GM12875 (cell line): ENCODE measurements at regions not wholly inside any gene's neighbourhood (a gene's known extent, or its start where the extent isn't known, plus 50 kb on each side); places are given as distances from the start of the nearest gene placed in this dataset.

Experiments
- H3K4me3 ChIP-seq: one replicate; pipeline ENCODE4 v1.5.1; 2011; ENCODE audit warnings: low read depth, low read length, control low read depth
- TF ChIP-seq, protein P1 (sequence below): IDR thresholded peaks from 2 replicates; pipeline ENCODE4 v1.5.1; 2011; ENCODE audit warnings: low read depth, mild to moderate bottlenecking, control low read depth, inconsistent platforms, low read length, moderate library complexity, borderline replicate concordance; ENCODE audit not compliant: insufficient read depth

DNA sequence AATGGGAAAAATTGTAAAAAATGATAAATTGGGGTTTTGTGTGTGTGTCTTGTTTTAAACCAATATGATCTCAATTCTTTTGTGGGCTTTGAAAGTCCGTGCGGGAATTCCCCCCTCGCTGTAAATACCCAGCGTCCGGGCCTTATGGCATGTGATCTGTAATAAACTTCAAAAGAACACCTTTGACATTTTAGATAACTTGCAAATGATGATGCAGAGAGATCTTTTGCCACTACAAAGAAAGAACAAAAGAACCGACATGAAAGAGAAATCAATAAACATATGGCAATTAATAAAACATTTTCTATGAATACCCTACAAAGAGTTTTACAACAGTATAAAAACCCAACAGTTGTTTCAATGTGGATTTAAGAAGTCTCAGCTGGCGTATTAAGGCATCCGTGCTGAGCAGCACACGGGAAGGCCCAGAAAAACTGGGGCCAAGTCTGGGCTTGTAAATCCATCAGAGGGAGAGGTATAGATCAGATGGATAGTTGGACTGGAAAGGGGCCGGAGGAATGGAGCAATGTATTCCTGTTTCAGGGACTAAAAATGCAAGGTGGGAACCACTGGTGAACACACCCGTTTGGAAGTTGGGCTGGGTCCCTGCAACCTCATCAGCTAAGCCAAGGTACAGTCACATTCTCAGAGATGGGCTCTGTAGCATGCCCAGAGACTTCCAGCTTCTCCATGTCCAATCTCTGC lies 115.2 kb downstream of the IRX5 start:
- H3K4me3 ChIP-seq = no peak overlapping the region
- TF ChIP-seq, protein P1, sequence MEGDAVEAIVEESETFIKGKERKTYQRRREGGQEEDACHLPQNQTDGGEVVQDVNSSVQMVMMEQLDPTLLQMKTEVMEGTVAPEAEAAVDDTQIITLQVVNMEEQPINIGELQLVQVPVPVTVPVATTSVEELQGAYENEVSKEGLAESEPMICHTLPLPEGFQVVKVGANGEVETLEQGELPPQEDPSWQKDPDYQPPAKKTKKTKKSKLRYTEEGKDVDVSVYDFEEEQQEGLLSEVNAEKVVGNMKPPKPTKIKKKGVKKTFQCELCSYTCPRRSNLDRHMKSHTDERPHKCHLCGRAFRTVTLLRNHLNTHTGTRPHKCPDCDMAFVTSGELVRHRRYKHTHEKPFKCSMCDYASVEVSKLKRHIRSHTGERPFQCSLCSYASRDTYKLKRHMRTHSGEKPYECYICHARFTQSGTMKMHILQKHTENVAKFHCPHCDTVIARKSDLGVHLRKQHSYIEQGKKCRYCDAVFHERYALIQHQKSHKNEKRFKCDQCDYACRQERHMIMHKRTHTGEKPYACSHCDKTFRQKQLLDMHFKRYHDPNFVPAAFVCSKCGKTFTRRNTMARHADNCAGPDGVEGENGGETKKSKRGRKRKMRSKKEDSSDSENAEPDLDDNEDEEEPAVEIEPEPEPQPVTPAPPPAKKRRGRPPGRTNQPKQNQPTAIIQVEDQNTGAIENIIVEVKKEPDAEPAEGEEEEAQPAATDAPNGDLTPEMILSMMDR = no peak

DNA sequence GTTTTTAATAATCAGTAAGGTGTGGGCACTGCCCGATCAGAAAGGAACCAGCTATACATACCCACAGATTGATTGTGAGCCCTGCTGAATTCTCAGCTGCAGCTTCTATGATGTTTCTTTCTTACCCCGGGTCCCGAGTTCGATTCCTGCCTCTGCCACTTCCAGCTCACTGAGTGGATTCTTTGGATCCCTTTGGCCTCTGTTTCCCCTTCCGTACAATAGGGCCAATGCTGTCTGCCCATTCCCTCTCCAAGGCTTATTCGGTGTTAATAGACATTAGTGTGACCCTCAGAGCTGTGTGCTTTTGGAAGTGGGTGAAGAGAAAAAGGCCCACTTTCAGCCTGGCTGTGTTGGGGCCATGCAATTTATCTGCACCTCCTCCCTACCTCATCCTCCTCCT lies 115.8 kb downstream of the IRX5 start:
- TF ChIP-seq, protein P1 = no peak
- no peak overlapping the region for H3K4me3 ChIP-seq

DNA sequence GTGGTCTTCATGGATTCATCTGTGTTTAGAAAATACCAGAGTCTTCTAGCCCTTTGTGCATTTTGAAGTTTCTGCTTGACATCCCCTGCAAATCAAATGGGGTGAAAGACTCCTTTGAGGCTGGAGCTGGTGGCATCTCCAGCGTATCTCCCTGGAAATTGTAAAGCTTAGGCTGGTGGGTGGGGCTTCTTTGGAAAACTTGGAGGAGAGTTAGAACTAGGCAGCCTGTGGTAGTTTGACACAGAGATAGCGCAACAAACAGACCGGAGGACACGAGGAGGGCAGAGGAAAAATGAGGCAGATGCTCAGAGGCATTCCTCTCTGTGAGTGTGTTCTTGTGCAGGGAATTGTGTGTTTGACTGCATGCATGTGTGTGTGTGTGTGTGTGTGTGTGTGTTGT lies 116.3 kb downstream of the IRX5 start:
- TF ChIP-seq, protein P1 = no peak
- no peak overlapping the region for H3K4me3 ChIP-seq

DNA sequence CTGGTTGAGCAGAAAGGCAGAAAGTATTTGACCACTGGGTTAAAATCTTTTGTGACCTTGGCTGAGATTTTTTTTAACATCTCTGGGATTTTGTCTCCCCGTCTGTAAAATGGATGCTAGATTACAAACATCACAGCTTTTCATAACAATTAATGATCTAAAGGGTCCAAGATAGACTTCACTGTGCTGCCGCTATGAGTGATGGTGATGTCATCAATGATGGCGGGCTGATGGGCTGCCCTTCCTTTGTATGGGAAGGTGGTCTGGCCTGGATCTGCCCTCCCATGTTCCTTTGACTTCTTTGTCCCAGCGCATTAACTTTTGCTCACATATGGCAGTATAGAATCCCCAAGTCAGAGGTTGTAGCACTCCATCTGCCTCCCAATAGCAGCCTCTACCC lies 116.7 kb downstream of the IRX5 start:
- no peak overlapping the region for H3K4me3 ChIP-seq
- TF ChIP-seq, protein P1 = no peak

DNA sequence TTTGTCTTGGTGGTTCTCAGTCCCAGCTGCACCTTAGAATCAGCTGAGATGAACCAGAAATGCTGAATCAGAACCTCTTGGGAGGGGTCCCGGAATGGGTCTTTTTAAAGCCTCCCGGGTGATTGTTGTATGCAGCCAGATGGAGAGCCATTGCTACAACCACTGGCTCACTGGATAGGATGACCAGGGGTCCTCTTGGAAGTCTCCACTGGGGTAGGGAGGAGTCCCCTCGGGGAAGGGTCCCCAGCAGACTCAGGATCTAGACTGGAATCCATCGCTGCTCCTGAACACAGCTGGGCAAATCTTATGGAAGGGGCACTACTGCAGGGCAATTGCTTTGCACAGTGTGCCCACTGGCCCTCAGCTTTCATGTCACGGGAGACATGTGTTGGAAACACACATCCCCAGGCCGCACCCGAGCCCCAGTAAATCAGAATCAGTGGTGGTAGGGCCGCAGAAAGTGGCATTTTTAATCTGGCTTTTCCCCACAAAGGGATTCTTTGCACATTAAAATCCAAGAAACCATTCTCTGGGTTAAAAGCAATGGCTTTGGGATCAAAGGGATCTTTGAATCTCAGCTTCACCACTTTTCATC lies 117.3 kb downstream of the IRX5 start:
- no peak overlapping the region for H3K4me3 ChIP-seq
- TF ChIP-seq, protein P1 = no peak

DNA sequence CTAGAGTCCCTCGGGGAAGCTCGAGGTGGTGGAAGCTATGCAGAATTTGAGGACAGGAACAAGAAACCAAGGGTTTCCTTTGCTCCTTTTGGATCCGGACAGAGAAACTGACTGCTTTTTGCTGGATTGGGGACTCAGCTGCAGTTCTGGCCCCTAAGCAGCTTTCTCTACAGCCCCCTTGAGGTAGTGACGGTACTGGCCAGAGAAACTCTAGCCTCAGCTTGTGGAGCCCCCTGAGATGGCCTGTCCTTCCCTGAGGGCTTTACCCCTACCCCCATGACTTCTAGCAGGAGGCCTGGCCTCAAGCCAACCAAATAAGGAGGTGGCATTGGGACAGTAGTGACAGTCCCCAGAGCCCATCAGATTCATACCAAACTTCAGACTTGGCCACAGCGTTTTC lies 118.1 kb downstream of the IRX5 start:
- H3K4me3 ChIP-seq = no peak overlapping the region
- TF ChIP-seq, protein P1 = no peak

DNA sequence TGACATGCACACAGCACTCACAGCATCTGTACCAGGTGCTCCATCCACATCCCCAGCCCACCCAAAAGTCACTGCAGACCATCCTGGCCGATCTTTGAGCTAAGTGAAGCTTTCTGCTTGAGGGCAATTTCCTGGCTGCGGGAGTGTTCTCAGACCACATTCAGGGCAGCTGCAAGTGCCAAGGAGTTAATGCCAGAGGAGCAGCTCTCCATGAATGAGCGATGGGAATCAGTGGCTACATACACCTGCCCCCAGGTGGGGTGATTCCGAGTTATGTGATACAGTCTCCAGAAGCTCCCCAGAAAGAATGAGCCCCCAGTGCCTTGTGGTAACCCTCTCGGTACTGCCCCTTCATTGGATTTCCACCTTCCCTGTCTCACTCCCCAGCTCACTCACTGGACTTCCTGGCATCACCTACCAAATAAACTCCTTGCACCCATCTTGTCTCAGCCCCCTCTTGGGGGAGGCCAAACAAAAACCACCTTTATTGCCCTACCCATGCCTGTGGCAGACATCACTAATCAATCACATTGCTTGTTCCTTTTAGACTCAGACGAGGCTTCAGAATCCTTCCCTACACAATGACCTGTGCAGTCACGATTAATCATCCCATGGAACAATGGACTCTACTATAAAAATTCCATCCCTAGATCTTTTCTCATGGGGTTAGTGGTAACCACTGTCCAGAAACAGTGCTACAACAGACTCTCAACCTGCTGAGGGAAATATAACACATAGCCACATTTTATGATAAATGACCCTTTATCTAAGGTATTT lies 121.1 kb downstream of the IRX5 start:
- TF ChIP-seq, protein P1 = no peak
- H3K4me3 ChIP-seq = no peak overlapping the region
